GM12865 (cell line): ENCODE measurements at regions not wholly inside any gene's neighbourhood (a gene's known extent, or its start where the extent isn't known, plus 50 kb on each side); places are given as distances from the start of the nearest gene placed in this dataset.
"Not testable (repeated sequence)": the region's sequence is repeated elsewhere in the genome, so short reads cannot be mapped to it uniquely, and the experiment has no call there.

ENCODE experiments used
- DNase-seq: peaks from one replicate; pipeline ENCODE4 v3.0.0; 2010; ENCODE audit warnings: low read depth
- H3K4me3 ChIP-seq: 2 replicates; pipeline ENCODE4 v1.5.1; 2011; ENCODE audit warnings: mild to moderate bottlenecking, low read depth, low read length, control low read depth
- TF ChIP-seq, protein P1 (sequence below): IDR thresholded peaks from 2 replicates; pipeline ENCODE4 v1.5.1; 2011; ENCODE audit warnings: low read length, control low read depth, low read depth, inconsistent platforms; ENCODE audit not compliant: insufficient read depth; ENCODE audit errors: missing control alignments

- no peak for DNase-seq
- H3K4me3 ChIP-seq, result no peak overlapping the region
- TF ChIP-seq, protein P1, sequence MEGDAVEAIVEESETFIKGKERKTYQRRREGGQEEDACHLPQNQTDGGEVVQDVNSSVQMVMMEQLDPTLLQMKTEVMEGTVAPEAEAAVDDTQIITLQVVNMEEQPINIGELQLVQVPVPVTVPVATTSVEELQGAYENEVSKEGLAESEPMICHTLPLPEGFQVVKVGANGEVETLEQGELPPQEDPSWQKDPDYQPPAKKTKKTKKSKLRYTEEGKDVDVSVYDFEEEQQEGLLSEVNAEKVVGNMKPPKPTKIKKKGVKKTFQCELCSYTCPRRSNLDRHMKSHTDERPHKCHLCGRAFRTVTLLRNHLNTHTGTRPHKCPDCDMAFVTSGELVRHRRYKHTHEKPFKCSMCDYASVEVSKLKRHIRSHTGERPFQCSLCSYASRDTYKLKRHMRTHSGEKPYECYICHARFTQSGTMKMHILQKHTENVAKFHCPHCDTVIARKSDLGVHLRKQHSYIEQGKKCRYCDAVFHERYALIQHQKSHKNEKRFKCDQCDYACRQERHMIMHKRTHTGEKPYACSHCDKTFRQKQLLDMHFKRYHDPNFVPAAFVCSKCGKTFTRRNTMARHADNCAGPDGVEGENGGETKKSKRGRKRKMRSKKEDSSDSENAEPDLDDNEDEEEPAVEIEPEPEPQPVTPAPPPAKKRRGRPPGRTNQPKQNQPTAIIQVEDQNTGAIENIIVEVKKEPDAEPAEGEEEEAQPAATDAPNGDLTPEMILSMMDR, result no peak
Observed at GRCh38 chr4:3879681-3880614, 113.8 kb downstream of the ADRA2C start.

GRCh38 chr4:3880615-3881120 is 114.5 kb downstream of the ADRA2C start:
- DNase-seq, result peak; percentile 67
- no peak overlapping the region for H3K4me3 ChIP-seq
- TF ChIP-seq, protein P1, result peak; percentile 66

DNA sequence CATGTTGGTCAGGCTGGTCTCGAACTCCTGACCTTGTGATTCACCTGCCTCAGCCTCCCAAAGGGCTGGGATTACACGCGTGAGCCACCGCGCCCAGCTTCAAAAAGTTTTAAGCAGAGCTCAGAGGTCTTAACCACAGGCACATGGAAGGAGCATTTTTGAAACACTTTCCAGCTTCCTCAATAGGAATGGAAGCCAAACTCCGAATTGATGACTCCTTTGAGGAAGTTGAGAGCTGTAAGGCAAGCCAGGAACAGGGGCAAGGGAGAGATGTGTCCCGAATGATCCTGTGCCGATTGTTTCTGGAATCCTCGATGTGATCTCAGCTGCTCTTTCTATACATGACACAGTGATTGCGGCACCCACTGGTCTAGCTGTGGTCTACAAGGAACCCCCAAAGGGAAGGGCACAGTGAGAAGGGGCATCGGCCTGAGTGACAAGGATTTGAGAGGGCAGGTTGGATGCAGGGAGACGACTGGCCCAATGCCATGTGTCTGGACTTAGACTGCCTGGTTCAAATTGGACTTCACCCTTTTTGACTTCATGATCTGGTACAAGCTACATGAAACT is 116.2 kb downstream of the ADRA2C start:
- not testable (repeated sequence) for H3K4me3 ChIP-seq, DNase-seq

- H3K4me3 ChIP-seq, DNase-seq: not testable (repeated sequence)
Observed at GRCh38 chr4:3884261-3884660, 118.1 kb downstream of the ADRA2C start.

GRCh38 chr4:3893590-3893989 is 127.4 kb downstream of the ADRA2C start:
- peak; percentile 34 for DNase-seq

DNA sequence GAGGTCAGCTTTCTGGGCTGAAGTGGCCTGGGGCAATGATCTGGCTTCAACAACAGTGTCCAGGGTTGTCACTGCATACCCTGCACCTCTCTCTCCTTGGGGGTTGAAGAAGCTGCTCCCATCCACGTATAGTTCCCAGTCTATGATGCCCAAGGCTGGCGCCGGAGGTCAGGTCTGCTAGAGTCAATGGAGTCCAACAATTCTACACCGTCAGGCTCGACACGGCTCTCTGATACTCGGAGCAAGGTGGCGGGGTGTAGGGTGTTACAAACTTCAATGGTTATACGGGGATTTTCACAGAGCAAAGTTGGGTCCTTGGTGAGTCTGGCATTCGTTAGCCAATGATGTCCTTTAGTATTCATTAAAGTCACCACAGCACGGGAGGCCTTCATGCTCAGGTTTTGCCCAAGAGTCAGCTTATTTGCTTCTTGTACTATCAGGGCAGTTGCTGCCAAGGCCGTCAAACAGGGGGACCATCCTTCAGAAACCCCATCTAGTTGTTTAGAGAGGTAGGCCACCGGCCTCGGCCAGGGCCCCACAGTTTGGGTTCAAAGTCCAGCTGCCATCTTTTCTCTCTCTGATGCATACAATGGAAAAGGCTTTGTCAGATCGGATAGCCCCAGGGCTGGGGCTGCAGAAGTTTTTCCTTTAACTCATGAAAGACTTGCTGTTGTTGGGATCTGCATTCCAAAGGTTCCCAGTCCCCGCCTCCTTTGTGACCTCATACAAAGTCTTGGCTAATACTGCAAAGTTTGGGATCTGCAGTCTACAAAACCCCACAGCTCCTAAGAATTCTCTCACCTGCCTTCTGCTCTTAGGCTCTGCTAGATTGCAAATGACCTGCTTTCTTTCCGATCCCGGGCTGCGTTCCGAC is 128.1 kb downstream of the ADRA2C start:
- DNase-seq, H3K4me3 ChIP-seq: not testable (repeated sequence)

More at GRCh38 chr4:3893590-3893989, 127.4 kb downstream of the ADRA2C start:
- TF ChIP-seq, protein P1, result peak; percentile 16
- H3K4me3 ChIP-seq, result not testable (repeated sequence)

DNA sequence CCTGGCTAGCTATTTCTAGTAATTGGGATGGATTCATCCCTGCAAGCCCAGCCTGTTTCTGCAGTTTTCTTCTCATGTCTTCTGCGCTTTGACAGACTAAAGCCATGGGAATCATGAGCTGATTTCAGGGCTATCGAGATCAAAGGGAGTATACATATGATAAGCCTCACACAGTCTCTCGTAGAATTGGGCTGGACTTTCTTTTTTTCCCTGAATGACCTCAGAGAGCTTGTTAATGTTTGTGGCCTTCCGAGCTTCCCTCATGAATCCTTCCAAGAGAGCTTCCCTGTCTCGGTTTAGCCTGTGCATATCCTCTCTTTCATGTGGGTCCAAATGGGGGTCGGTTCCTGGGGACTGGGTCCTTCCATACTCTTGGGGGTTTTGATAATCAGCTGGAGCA is 130.3 kb downstream of the ADRA2C start:
- DNase-seq, result no peak
- H3K4me3 ChIP-seq, result no peak overlapping the region
- TF ChIP-seq, protein P1, result no peak

- not testable (repeated sequence) for DNase-seq, H3K4me3 ChIP-seq
Observed at GRCh38 chr4:3896871-3897578, 130.8 kb downstream of the ADRA2C start.
